Stomach (tissue), 4 donors: ENCODE measurements at regions not wholly inside any gene's neighbourhood (a gene's known extent, or its start where the extent isn't known, plus 50 kb on each side); places are given as distances from the start of the nearest gene placed in this dataset.

Source experiments
- EP300 ChIP-seq: sonication (generic); formaldehyde crosslinking; IDR thresholded peaks from one replicate; pipeline ENCODE4 v1.6.1; 2017; ENCODE audit warnings: antibody characterized with exemption
- POLR2A ChIP-seq, 4 donors: fragments of 450-650 bp; IDR thresholded peaks; one replicate each; pipeline ENCODE4 v1.6.1; 2016; ENCODE audit warnings: antibody characterized with exemption in 4 of 4, control low read depth in 2 of 4, mild to moderate bottlenecking in 1 of 4, moderate library complexity in 1 of 4
- TF ChIP-seq, protein P1 (sequence below), 7 experiments: fragments of 450-650 bp in 4 of 7; fragments of 200-600 bp in 3 of 7; sonication (generic) in 3 of 7; IDR thresholded peaks; one replicate each; pipeline ENCODE4 v1.5.1; 2016 to 2019; ENCODE audit warnings: antibody characterized with exemption in 7 of 7, control low read depth in 2 of 7, mild to moderate bottlenecking in 1 of 7

DNA sequence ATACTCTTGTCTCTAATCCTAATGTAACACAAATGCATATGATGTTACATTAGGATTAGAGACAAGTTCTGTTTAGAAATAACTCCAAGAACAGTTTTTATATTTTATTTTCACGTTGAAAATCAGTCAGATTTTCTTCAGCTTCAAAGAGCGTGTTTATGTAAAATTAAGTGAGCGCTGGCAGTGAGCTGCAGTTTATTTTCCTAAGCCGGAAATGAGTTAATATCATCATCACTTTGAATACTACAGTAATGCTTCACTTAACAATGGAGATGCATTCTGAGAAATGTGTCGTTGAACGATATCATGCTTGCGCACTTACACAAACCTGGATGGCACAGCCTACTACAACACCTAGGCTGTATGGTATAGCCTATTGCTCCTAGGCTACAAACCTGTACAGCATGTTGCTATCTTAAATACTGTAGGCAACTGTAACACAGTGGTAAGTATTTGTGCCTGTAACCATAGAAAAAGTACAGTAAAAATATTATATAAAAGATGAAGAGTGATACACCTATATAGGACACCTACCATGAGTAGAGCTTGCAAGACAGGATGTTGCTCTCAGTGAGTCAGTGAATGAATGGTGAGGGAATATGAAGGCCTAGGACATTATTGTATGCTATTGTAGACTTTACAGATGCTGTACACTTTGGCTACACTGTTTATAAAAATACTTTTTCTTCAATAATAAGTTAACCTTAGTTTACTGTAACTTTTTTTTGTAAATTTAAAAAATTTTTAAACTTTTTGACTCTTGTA is 65.9 kb upstream of the C5orf46 start:
- TF ChIP-seq, protein P1, sequence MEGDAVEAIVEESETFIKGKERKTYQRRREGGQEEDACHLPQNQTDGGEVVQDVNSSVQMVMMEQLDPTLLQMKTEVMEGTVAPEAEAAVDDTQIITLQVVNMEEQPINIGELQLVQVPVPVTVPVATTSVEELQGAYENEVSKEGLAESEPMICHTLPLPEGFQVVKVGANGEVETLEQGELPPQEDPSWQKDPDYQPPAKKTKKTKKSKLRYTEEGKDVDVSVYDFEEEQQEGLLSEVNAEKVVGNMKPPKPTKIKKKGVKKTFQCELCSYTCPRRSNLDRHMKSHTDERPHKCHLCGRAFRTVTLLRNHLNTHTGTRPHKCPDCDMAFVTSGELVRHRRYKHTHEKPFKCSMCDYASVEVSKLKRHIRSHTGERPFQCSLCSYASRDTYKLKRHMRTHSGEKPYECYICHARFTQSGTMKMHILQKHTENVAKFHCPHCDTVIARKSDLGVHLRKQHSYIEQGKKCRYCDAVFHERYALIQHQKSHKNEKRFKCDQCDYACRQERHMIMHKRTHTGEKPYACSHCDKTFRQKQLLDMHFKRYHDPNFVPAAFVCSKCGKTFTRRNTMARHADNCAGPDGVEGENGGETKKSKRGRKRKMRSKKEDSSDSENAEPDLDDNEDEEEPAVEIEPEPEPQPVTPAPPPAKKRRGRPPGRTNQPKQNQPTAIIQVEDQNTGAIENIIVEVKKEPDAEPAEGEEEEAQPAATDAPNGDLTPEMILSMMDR (IDR thresholded peaks at IDR 0.05): no peak
- TF ChIP-seq POLR2A (IDR thresholded peaks at IDR 0.05) (no peak), EP300 (no peak)
